Esophagus (tissue), 2 donors: ENCODE measurements at regions not wholly inside any gene's neighbourhood (a gene's known extent, or its start where the extent isn't known, plus 50 kb on each side); places are given as distances from the start of the nearest gene placed in this dataset.
"Not testable (repeated sequence)": the region's sequence is repeated elsewhere in the genome, so short reads cannot be mapped to it uniquely, and the experiment has no call there.

ENCODE experiments used
- H3K27ac ChIP-seq, 2 donors: one replicate each; pipeline ENCODE4 v1.5.1; 2013; ENCODE audit warnings: low read depth in 2 of 2, mild to moderate bottlenecking in 2 of 2, inconsistent platforms in 1 of 2, low read length in 1 of 2, moderate library complexity in 1 of 2
- H3K27me3 ChIP-seq, 2 donors: one replicate each; pipeline ENCODE4 v1.6.1; 2013; ENCODE audit warnings: low read length in 2 of 2, control low read depth in 1 of 2, mild to moderate bottlenecking in 1 of 2; ENCODE audit not compliant: insufficient read depth in 2 of 2, control insufficient read depth in 1 of 2
- H3K36me3 ChIP-seq, 2 donors: one replicate each; pipeline ENCODE4 v1.6.1; 2013; ENCODE audit warnings: low read length in 1 of 2; ENCODE audit not compliant: control insufficient read depth in 2 of 2, insufficient read depth in 2 of 2
- H3K4me1 ChIP-seq, 2 donors: one replicate each; pipeline ENCODE4 v1.6.1; 2013; ENCODE audit warnings: low read length in 1 of 2; ENCODE audit not compliant: control insufficient read depth in 2 of 2, insufficient read depth in 2 of 2
- H3K4me3 ChIP-seq, 2 donors: one replicate each; pipeline ENCODE4 v1.5.1; 2013; ENCODE audit warnings: low read length in 2 of 2, mild to moderate bottlenecking in 2 of 2, low read depth in 1 of 2, moderate library complexity in 1 of 2
- H3K9me3 ChIP-seq, 2 donors: one replicate each; pipeline ENCODE4 v1.6.1; 2013; ENCODE audit warnings: mild to moderate bottlenecking in 2 of 2, low read depth in 1 of 2, low read length in 1 of 2, moderate library complexity in 1 of 2; ENCODE audit not compliant: control insufficient read depth in 2 of 2, insufficient read depth in 1 of 2
- WGBS, 2 donors: extraction: QIAGEN DNeasy Blood & Tissue Kit; methylation state at CpG; one replicate each; pipeline ENCODE4 v1.1.7; 2013; 5-methylcytosine and 5-hydroxymethylcytosine counted together
- donor health status: healthy with polysubstance abuse.
- donor health status: Bipolar disorder and iron deficiency.

DNA sequence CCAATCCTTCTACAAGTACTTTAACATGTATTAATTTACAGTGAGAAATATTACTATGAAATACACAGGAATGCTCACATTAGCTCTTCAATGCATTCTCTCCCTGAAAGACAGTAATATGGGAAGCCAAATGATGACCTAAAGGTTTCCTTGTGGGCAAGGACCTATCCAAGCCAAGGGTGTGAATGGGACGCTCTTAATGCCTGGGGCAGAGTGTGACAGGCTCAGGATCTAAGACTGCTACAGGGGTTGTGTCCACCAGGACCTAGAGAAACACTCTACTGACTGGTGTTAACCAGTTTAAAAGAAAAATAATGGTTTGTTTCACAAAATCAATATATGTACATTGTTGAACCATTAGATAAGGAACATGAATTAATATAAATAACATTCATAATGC, 158.7 kb downstream of the FGF1 start:
- Histone ChIP-seq H3K4me3 (no peak overlapping the region), H3K36me3 (no peaks in the 10 kb centered on the region), H3K9me3 (no peaks in the 10 kb centered on the region), H3K4me1 (peaks cover 2% of the 10 kb centered on the region in 2 donors), H3K27me3 (no peaks in the 10 kb centered on the region), H3K27ac (no peak overlapping the region)
- 66 to 71% methylated on average over 1 of the region's 1 CpG for WGBS, 2 donors

GRCh38 chr5:142522983-142523382, 162.9 kb downstream of the FGF1 start:
- Histone ChIP-seq H3K9me3 (no peaks in the 10 kb centered on the region), H3K27me3 (no peaks in the 10 kb centered on the region), H3K4me3 (no peak overlapping the region), H3K36me3 (no peaks in the 10 kb centered on the region), H3K27ac (no peak overlapping the region), H3K4me1 (no peaks in the 10 kb centered on the region)
- 86 to 90% methylated on average over 6 of the region's 6 CpGs for WGBS, 2 donors

GRCh38 chr5:142521706-142522105, 164.2 kb downstream of the FGF1 start:
- H3K4me1 ChIP-seq: no peaks in the 10 kb centered on the region
- H3K27ac ChIP-seq: no peak overlapping the region
- H3K9me3 ChIP-seq: no peaks in the 10 kb centered on the region
- H3K36me3 ChIP-seq: no peaks in the 10 kb centered on the region
- no peak overlapping the region for H3K4me3 ChIP-seq
- 58 to 85% methylated on average over 7 of the region's 7 CpGs for WGBS, 2 donors
- H3K27me3 ChIP-seq: no peaks in the 10 kb centered on the region

DNA sequence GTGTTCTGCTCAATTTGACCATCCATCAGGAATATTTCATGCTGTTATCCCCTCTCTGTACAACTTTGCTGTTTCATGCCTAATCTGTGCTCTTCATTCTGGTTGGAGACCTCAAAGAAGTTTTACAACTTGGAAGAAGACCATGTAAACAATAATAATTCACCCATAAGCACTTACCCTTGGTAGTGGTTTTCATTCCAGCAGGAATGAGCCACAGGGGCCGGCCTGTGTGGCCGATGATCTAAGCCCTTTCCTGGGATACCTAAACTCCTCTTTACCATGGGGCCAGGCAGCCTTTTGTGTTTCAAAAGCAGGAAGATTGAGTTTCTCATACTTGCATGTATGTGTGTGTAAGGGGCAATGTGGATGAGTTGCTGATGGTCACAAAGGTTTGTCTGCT, 165.0 kb downstream of the FGF1 start:
- Histone ChIP-seq H3K27me3 (no peaks in the 10 kb centered on the region), H3K36me3 (no peaks in the 10 kb centered on the region), H3K27ac (no peak overlapping the region), H3K9me3 (no peaks in the 10 kb centered on the region), H3K4me3 (no peak overlapping the region), H3K4me1 (no peaks in the 10 kb centered on the region)
- 78 to 82% methylated on average over 2 of the region's 2 CpGs for WGBS, 2 donors

DNA sequence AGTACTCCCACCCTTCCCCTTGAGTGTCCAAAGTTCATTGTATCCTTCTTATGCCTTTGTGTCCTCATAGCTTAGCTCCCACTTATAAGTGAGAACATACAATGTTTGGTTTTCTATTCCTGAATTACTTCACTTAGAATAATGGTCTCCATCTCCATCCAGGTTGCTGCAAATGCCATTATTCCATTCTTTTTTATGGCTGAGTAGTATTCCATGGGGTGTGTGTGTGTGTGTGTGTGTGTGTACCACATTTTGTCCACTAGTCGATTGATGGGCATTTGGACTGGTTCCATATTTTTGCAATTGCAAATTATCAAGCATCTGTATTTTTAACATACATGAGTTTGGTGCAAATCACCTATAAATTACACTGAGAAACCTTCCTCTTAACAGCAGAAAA, 166.0 kb downstream of the FGF1 start:
- not testable (repeated sequence) for H3K27me3 ChIP-seq, H3K36me3 ChIP-seq
- WGBS, 2 donors: 87 to 91% methylated on average over 1 of the region's 1 CpG

DNA sequence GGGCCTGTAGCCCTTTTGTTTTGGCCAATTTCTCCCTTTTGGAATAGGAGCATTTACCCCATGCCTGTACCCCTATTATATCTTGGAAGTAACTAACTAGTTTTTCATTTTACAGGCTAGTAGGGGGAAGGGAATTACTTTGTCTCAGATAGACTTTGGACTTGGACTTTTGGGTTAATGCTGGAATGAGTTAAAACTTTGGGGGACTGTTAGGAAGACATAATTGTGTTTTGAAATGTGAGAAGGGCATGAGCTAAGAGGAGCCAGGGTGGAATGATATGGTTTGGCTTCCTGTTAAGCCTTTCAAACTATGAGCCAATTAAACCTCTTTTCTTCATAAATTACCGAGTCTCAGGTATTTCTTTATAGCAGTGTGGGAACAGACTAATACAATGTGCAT, 168.1 kb downstream of the FGF1 start:
- Histone ChIP-seq H3K9me3 (no peaks in the 10 kb centered on the region), H3K36me3 (no peaks in the 10 kb centered on the region), H3K27me3 (no peaks in the 10 kb centered on the region), H3K27ac (no peak overlapping the region), H3K4me1 (no peaks in the 10 kb centered on the region), H3K4me3 (no peak overlapping the region)
- 77 to 88% methylated on average over 1 of the region's 1 CpG for WGBS, 2 donors

More for the DNA sequence above, 166.0 kb downstream of the FGF1 start:
- H3K9me3 ChIP-seq, H3K27ac ChIP-seq, H3K4me1 ChIP-seq, H3K4me3 ChIP-seq: not testable (repeated sequence)

- H3K36me3 ChIP-seq: no peaks in the 10 kb centered on the region
- H3K4me3 ChIP-seq: no peak overlapping the region
- no peaks in the 10 kb centered on the region for H3K9me3 ChIP-seq
- H3K27ac ChIP-seq: no peak overlapping the region
- WGBS, 2 donors: 93 to 96% methylated on average over 3 of the region's 3 CpGs
- H3K27me3 ChIP-seq: no peaks in the 10 kb centered on the region
- H3K4me1 ChIP-seq: no peaks in the 10 kb centered on the region
Observed at GRCh38 chr5:142516732-142517131, 169.2 kb downstream of the FGF1 start.

- no peak overlapping the region for H3K27ac ChIP-seq
- no peaks in the 10 kb centered on the region for H3K9me3 ChIP-seq
- no peaks in the 10 kb centered on the region for H3K4me1 ChIP-seq
- WGBS, 2 donors: 84 to 92% methylated on average over 2 of the region's 2 CpGs
- H3K27me3 ChIP-seq: no peaks in the 10 kb centered on the region
- H3K4me3 ChIP-seq: no peak overlapping the region
- H3K36me3 ChIP-seq: no peaks in the 10 kb centered on the region
Observed at GRCh38 chr5:142515036-142515435, 170.9 kb downstream of the FGF1 start.

GRCh38 chr5:142514196-142514595, 171.7 kb downstream of the FGF1 start:
- Histone ChIP-seq H3K4me3 (no peak overlapping the region), H3K9me3 (no peaks in the 10 kb centered on the region), H3K27ac (no peak overlapping the region), H3K27me3 (no peaks in the 10 kb centered on the region), H3K4me1 (no peaks in the 10 kb centered on the region), H3K36me3 (no peaks in the 10 kb centered on the region)
- WGBS, 2 donors: 86 to 90% methylated on average over 3 of the region's 3 CpGs

GRCh38 chr5:142512043-142513042, 173.5 kb downstream of the FGF1 start:
- 85 to 88% methylated on average over 16 of the region's 16 CpGs for WGBS, 2 donors
- Histone ChIP-seq H3K4me1 (peaks cover 0 to 4% of the 10 kb centered on the region in 2 donors), H3K4me3 (no peak overlapping the region), H3K9me3 (no peaks in the 10 kb centered on the region), H3K27me3 (no peaks in the 10 kb centered on the region), H3K27ac (no peak overlapping the region), H3K36me3 (no peaks in the 10 kb centered on the region)
